AG10803 (cell line): ENCODE measurements at regions not wholly inside any gene's neighbourhood (a gene's known extent, or its start where the extent isn't known, plus 50 kb on each side); places are given as distances from the start of the nearest gene placed in this dataset.

ENCODE experiments used
- DNase-seq: peaks from one replicate; pipeline ENCODE4 v3.0.0; 2010; ENCODE audit warnings: low read depth
- H3K4me3 ChIP-seq: 2 replicates; pipeline ENCODE4 v1.5.1; 2011; ENCODE audit warnings: mild to moderate bottlenecking, low read length, control low read depth
- TF ChIP-seq, protein P1 (sequence below): conservative IDR thresholded peaks from 2 replicates; pipeline ENCODE4 v1.5.1; 2011; ENCODE audit warnings: mild to moderate bottlenecking, low read length, control low read depth, inconsistent platforms

DNA sequence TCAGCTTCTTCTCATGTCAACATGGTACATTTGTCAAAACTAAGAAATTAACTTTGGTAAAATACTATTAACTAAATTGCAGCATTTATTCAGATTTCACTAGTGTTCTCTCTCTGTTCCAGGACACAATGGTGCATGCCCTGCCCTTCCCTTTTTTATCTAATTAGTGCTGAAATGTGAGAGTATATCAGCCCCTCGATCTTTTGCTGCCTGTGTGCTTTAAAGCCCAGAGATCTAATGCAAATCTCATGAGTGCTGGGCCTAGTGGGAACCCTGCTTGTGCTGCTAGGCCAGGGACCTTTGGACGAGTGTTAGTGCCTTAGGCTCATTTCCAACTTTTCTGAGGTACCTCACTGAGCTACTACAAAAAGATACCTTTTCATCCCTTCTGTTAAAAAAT is 221.1 kb upstream of the EDNRB start:
- no peak for DNase-seq
- no peak overlapping the region for H3K4me3 ChIP-seq
- TF ChIP-seq, protein P1, sequence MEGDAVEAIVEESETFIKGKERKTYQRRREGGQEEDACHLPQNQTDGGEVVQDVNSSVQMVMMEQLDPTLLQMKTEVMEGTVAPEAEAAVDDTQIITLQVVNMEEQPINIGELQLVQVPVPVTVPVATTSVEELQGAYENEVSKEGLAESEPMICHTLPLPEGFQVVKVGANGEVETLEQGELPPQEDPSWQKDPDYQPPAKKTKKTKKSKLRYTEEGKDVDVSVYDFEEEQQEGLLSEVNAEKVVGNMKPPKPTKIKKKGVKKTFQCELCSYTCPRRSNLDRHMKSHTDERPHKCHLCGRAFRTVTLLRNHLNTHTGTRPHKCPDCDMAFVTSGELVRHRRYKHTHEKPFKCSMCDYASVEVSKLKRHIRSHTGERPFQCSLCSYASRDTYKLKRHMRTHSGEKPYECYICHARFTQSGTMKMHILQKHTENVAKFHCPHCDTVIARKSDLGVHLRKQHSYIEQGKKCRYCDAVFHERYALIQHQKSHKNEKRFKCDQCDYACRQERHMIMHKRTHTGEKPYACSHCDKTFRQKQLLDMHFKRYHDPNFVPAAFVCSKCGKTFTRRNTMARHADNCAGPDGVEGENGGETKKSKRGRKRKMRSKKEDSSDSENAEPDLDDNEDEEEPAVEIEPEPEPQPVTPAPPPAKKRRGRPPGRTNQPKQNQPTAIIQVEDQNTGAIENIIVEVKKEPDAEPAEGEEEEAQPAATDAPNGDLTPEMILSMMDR: no peak

DNA sequence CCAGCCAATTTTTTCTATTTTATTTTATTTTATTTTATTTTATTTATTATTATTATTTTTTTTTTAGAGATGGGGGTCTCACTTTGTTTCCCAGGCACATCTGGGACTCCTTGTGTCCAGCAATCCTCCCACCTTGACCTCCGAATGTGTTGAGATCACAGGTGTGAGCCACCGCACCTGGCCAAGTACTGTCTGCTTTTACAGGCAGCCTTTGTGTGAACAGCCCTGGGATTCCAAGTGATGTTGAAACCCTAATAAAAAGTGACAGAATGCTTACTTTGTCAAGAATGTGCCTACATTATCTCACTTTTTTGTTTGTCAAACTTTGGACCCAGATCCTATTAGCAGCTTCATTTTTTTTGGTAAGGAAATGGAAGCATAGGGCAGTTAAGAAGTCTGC is 220.1 kb upstream of the EDNRB start:
- DNase-seq: no peak
- TF ChIP-seq, protein P1: no peak
- no peak overlapping the region for H3K4me3 ChIP-seq

DNA sequence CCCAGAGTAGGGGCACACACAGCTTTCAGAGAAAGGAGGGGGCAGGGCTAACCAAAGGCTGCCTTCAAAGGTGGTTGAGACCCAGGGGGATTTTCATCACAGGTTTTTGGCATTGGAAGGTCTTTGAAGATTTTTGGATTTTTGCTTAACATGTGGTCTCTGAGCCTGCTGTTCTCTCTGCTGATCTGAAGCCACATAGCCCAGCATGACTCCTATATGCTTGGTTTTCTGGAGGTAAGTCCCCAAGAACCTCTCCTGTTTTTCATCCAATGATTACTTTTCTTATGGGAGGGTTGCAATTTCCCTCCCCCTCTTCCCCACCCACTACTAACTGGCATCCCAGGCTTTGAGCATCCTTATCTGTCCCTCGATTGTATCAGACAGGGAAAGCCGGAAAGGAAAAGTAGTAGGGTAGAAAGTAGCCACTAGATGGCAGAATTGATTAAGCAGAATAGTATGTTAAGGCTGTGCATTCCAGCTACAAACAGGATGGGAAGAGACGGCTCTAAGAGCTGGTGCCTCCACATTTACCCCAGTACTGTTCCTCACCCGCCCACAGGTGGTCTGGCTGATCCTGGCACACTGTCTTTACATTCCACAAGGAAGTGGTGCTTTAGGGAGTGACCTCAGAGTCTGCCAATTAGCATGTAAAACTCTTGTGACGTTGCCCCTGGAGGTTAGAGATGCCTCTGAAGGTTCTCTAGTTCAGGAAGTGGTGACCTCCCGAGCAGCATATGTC is 218.9 kb upstream of the EDNRB start:
- DNase-seq: peak; percentile 70
- peak overlapping the region; percentile 4; the same call in 1 of the 2 replicates for H3K4me3 ChIP-seq
- TF ChIP-seq, protein P1: peak; percentile 81

DNA sequence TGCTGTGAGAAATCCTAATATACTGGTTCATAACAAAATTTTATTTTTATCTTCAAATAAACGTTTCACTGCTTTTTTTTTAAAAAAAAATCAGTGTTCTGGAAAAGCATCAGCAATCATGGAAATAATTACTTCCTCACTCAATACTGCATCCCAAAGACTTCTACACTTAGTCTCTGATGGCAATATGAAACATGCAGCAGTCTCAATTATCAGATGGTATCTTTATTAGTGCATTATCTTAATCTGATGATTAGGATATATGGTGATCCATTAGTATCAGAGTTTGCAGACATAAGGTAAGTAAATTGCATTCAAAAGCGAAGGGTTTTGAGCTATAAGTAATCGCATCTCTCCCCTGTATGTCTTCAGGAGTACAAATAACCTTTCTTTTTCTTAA is 218.3 kb upstream of the EDNRB start:
- H3K4me3 ChIP-seq: no peak overlapping the region
- TF ChIP-seq, protein P1: no peak
- no peak for DNase-seq

DNA sequence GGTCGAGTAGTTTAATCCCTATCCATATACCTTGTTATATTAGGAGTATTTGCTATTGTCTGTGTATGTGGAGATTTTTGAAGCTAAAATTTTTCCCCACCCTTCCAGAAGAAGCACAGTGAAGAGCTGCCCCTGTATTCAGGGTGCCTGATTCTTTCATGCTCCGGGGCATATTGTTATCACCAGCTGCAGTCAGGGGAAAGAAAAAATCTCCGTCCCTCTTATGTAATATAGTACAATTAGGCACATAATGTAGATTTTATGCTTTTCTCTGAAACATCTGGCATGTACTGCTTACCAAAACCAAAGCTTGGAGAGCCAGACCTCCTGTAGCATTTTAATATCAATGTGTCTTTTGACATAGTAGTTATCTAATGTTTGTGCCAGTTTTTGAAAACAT is 214.9 kb upstream of the EDNRB start:
- TF ChIP-seq, protein P1: no peak
- DNase-seq: no peak
- H3K4me3 ChIP-seq: no peak overlapping the region

DNA sequence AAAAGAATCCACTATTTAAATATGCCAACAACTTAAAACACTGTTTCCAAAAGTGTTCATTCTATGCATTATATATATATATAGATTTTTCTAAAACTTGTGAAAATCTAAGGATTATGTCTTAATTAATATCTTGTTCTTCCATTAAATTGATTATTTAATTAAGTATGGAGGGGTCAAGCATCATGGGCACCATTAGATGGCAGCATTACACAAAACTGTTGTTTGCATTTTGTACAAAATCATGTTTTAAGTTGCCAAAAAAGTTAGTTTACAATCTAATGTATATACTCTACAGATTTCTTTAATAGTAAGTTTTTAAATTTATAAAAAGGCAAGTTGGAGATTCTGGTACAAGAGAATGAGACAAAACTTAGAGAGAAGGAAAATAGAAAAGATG is 213.2 kb upstream of the EDNRB start:
- DNase-seq: peak; percentile 5
- TF ChIP-seq, protein P1: peak; percentile 41
- no peak overlapping the region for H3K4me3 ChIP-seq

DNA sequence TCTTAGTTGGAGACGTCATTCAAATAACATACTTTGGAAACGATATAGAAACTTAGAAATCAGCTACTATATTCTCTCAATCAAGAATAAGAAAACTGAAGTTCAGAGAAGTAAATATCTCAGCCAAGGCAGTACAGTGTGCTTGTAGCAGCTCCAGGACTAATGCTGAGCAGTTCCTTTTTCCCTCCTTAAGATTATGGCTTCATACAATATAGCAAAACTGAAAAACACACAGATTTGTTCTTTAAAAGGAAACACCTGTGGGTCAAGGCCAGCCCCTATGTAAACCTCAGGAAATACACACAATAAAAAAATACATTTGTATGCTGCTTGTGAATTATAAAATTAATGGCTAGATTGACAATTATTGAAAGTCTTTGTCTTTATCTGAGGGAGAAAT is 212.7 kb upstream of the EDNRB start:
- TF ChIP-seq, protein P1: no peak
- H3K4me3 ChIP-seq: no peak overlapping the region
- no peak for DNase-seq
